ENCODE measurements at regions not wholly inside any gene's neighbourhood (a gene's known extent, or its start where the extent isn't known, plus 50 kb on each side); places are given as distances from the start of the nearest gene placed in this dataset.

GRCh38 chr13:22332416-22332815 is 661.5 kb downstream of the FGF9 start:
- H3K9me3 Mint-ChIP-seq: no peaks in the 10 kb centered on the region
- no peak overlapping the region for H3K27ac Mint-ChIP-seq
- ATAC-seq (no peak), DNase-seq (ENCODE audit: low spot score in 2 of 2) (no peak)
- no peaks in the 10 kb centered on the region for H3K4me1 Mint-ChIP-seq
- H3K4me3 Mint-ChIP-seq: no peak overlapping the region
- H3K36me3 Mint-ChIP-seq: no peaks in the 10 kb centered on the region

GRCh38 chr13:22336460-22336859 is 665.6 kb downstream of the FGF9 start:
- no peak for DNase-seq (ENCODE audit: low spot score in 2 of 2)
- Mint-ChIP-seq H3K27ac (no peak overlapping the region), H3K4me1 (no peaks in the 10 kb centered on the region), H3K4me3 (no peak overlapping the region), H3K9me3 (peaks cover 3% of the 10 kb centered on the region), H3K36me3 (no peaks in the 10 kb centered on the region)
- ATAC-seq: peak; percentile 19

- DNase-seq (ENCODE audit: low spot score in 2 of 2): no peak
- H3K4me3 Mint-ChIP-seq: no peak overlapping the region
- no peaks in the 10 kb centered on the region for H3K36me3 Mint-ChIP-seq
- no peak overlapping the region for H3K27ac Mint-ChIP-seq
- H3K9me3 Mint-ChIP-seq: peaks cover 4% of the 10 kb centered on the region
- H3K4me1 Mint-ChIP-seq: peaks cover 6% of the 10 kb centered on the region
- peak; percentile 92 for ATAC-seq
Observed at GRCh38 chr13:22357132-22357531, 686.3 kb downstream of the FGF9 start.

GRCh38 chr13:22369090-22369489 is 698.2 kb downstream of the FGF9 start:
- no peak overlapping the region for H3K27ac Mint-ChIP-seq
- H3K4me3 Mint-ChIP-seq: no peak overlapping the region
- no peaks in the 10 kb centered on the region for H3K36me3 Mint-ChIP-seq
- ATAC-seq: no peak
- no peak for DNase-seq (ENCODE audit: low spot score in 2 of 2)
- peaks cover 6% of the 10 kb centered on the region for H3K9me3 Mint-ChIP-seq
- H3K4me1 Mint-ChIP-seq: no peaks in the 10 kb centered on the region

GRCh38 chr13:22369840-22370239 is 699.0 kb downstream of the FGF9 start:
- Mint-ChIP-seq H3K36me3 (no peaks in the 10 kb centered on the region), H3K4me3 (no peak overlapping the region), H3K9me3 (peaks cover 6% of the 10 kb centered on the region), H3K4me1 (no peaks in the 10 kb centered on the region), H3K27ac (no peak overlapping the region)
- ATAC-seq: no peak
- DNase-seq (ENCODE audit: low spot score in 2 of 2): no peak

GRCh38 chr13:22372261-22372660 is 701.4 kb downstream of the FGF9 start:
- ATAC-seq (no peak), DNase-seq (ENCODE audit: low spot score in 2 of 2) (no peak)
- H3K4me3 Mint-ChIP-seq: no peak overlapping the region
- H3K27ac Mint-ChIP-seq: no peak overlapping the region
- no peaks in the 10 kb centered on the region for H3K4me1 Mint-ChIP-seq
- H3K9me3 Mint-ChIP-seq: peaks cover 4% of the 10 kb centered on the region
- no peaks in the 10 kb centered on the region for H3K36me3 Mint-ChIP-seq

- DNase-seq (ENCODE audit: low spot score in 2 of 2) (no peak), ATAC-seq (no peak)
- no peak overlapping the region for H3K27ac Mint-ChIP-seq
- no peaks in the 10 kb centered on the region for H3K4me1 Mint-ChIP-seq
- H3K9me3 Mint-ChIP-seq: peaks cover 8% of the 10 kb centered on the region
- no peak overlapping the region for H3K4me3 Mint-ChIP-seq
- no peaks in the 10 kb centered on the region for H3K36me3 Mint-ChIP-seq
Observed at GRCh38 chr13:22375151-22375550, 704.3 kb downstream of the FGF9 start.

- no peak overlapping the region for H3K4me3 Mint-ChIP-seq
- H3K36me3 Mint-ChIP-seq: no peaks in the 10 kb centered on the region
- no peaks in the 10 kb centered on the region for H3K4me1 Mint-ChIP-seq
- no peak for DNase-seq (ENCODE audit: low spot score in 2 of 2)
- ATAC-seq: no peak
- no peak overlapping the region for H3K27ac Mint-ChIP-seq
- H3K9me3 Mint-ChIP-seq: peaks cover 2% of the 10 kb centered on the region
Observed at GRCh38 chr13:22387899-22388298, 717.0 kb downstream of the FGF9 start.

GRCh38 chr13:22399801-22400420 is 729.0 kb downstream of the FGF9 start:
- Mint-ChIP-seq H3K9me3 (no peaks in the 10 kb centered on the region), H3K27ac (no peak overlapping the region), H3K36me3 (no peaks in the 10 kb centered on the region), H3K4me3 (no peak overlapping the region), H3K4me1 (no peaks in the 10 kb centered on the region)
- ATAC-seq (no peak), DNase-seq (ENCODE audit: low spot score in 2 of 2) (no peak)

- Mint-ChIP-seq H3K4me1 (no peaks in the 10 kb centered on the region), H3K4me3 (no peak overlapping the region), H3K9me3 (no peaks in the 10 kb centered on the region), H3K27ac (no peak overlapping the region), H3K36me3 (no peaks in the 10 kb centered on the region)
- ATAC-seq: no peak
- no peak for DNase-seq (ENCODE audit: low spot score in 2 of 2)
Observed at GRCh38 chr13:22402682-22403081, 731.8 kb downstream of the FGF9 start.

- DNase-seq (ENCODE audit: low spot score in 2 of 2) (no peak), ATAC-seq (no peak)
Observed at GRCh38 chr13:22403144-22403543, 732.3 kb downstream of the FGF9 start.

GRCh38 chr13:22405891-22406290 is 735.0 kb downstream of the FGF9 start:
- ATAC-seq (no peak), DNase-seq (ENCODE audit: low spot score in 2 of 2) (no peak)
- H3K4me1 Mint-ChIP-seq: no peaks in the 10 kb centered on the region
- no peaks in the 10 kb centered on the region for H3K36me3 Mint-ChIP-seq
- H3K27ac Mint-ChIP-seq: no peak overlapping the region
- H3K4me3 Mint-ChIP-seq: no peak overlapping the region
- H3K9me3 Mint-ChIP-seq: peaks cover 5% of the 10 kb centered on the region

More at GRCh38 chr13:22403144-22403543, 732.3 kb downstream of the FGF9 start:
- Mint-ChIP-seq H3K9me3 (no peaks in the 10 kb centered on the region), H3K4me3 (no peak overlapping the region), H3K27ac (no peak overlapping the region), H3K36me3 (no peaks in the 10 kb centered on the region), H3K4me1 (no peaks in the 10 kb centered on the region)

- Mint-ChIP-seq H3K9me3 (peaks cover 22% of the 10 kb centered on the region), H3K36me3 (no peaks in the 10 kb centered on the region), H3K4me3 (no peak overlapping the region), H3K4me1 (no peaks in the 10 kb centered on the region), H3K27ac (no peak overlapping the region)
- no peak for ATAC-seq
- DNase-seq (ENCODE audit: low spot score in 2 of 2): no peak
Observed at GRCh38 chr13:22412452-22412851, 741.6 kb downstream of the FGF9 start.

- no peak overlapping the region for H3K4me3 Mint-ChIP-seq
- ATAC-seq: no peak
- peaks cover 7% of the 10 kb centered on the region for H3K9me3 Mint-ChIP-seq
- H3K27ac Mint-ChIP-seq: no peak overlapping the region
- H3K36me3 Mint-ChIP-seq: no peaks in the 10 kb centered on the region
- H3K4me1 Mint-ChIP-seq: no peaks in the 10 kb centered on the region
- DNase-seq (ENCODE audit: low spot score in 2 of 2): no peak
Observed at GRCh38 chr13:22422023-22422422, 751.1 kb downstream of the FGF9 start.

- Mint-ChIP-seq H3K36me3 (no peaks in the 10 kb centered on the region), H3K4me3 (no peak overlapping the region), H3K4me1 (no peaks in the 10 kb centered on the region), H3K9me3 (peaks cover 7% of the 10 kb centered on the region), H3K27ac (no peak overlapping the region)
- ATAC-seq: no peak
- DNase-seq (ENCODE audit: low spot score in 2 of 2): no peak
Observed at GRCh38 chr13:22422712-22423111, 751.8 kb downstream of the FGF9 start.

GRCh38 chr13:22423261-22423660 is 752.4 kb downstream of the FGF9 start:
- DNase-seq (ENCODE audit: low spot score in 2 of 2): no peak
- Mint-ChIP-seq H3K4me3 (no peak overlapping the region), H3K36me3 (no peaks in the 10 kb centered on the region), H3K27ac (no peak overlapping the region), H3K4me1 (no peaks in the 10 kb centered on the region), H3K9me3 (peaks cover 7% of the 10 kb centered on the region)
- ATAC-seq: no peak

- Mint-ChIP-seq H3K4me1 (no peaks in the 10 kb centered on the region), H3K27ac (no peak overlapping the region), H3K4me3 (no peak overlapping the region), H3K36me3 (no peaks in the 10 kb centered on the region), H3K9me3 (peaks cover 5% of the 10 kb centered on the region)
- DNase-seq (ENCODE audit: low spot score in 2 of 2) (no peak), ATAC-seq (no peak)
Observed at GRCh38 chr13:22425087-22425486, 754.2 kb downstream of the FGF9 start.

Measured in stimulated activated effector memory CD8-positive, alpha-beta T cell treated with anti-CD3 and anti-CD28 coated beads, Interleukin-12 subunit alpha, Interleukin-12 subunit beta, amount 100 ng/mL, for 72 hours (primary cell).